ENCODE measurements at regions not wholly inside any gene's neighbourhood (a gene's known extent, or its start where the extent isn't known, plus 50 kb on each side); places are given as distances from the start of the nearest gene placed in this dataset.

DNA sequence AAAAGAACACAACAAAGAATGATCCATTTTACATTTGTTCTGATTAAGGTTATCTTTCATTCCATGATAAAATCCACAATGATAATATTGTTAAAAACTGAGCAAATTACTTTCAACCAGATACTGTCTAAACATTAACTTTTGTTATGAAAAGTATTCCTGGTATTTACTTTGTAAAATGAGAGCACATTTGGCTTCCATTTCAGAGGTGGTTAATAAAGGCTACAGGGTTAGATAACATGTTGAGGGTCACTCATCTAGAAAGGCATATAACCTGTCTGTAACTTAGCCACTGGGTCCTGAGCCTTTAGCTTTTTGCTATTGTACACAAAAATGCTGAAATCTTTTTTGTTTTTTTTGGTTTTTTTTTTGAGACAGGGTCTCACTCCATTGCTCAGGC, 99.3 kb downstream of the ANXA2R start:
- Mint-ChIP-seq H3K27ac (no peak overlapping the region), H3K9me3 (no peaks in the 10 kb centered on the region; the same call in 2 of the 3 replicates), H3K4me1 (peaks cover 13% of the 10 kb centered on the region; the same call in 2 of the 3 replicates), H3K4me3 (no peak overlapping the region), H3K27me3 (ENCODE audit: insufficient read depth, low read depth, poor library complexity) (peaks cover 23% of the 10 kb centered on the region), H3K36me3 (ENCODE audit: low read depth) (no peaks in the 10 kb centered on the region)
- Histone ChIP-seq H3K9me2 (ENCODE audit: insufficient read depth) (no peaks in the 10 kb centered on the region), H3F3A (replicated peaks; ENCODE audit: low read depth) (no peaks in the 10 kb centered on the region), H3K79me2 (replicated peaks; ENCODE audit: insufficient read depth) (no peaks in the 10 kb centered on the region), H2AFZ (no peak overlapping the region), H3K4me3 (no peak overlapping the region), H3K27me3 (ENCODE audit: insufficient read depth) (peaks cover 35% of the 10 kb centered on the region), H3K4me1 (ENCODE audit: insufficient read depth) (no peaks in the 10 kb centered on the region; the same call in 1 of the 2 replicates), H3K27ac (ENCODE audit: low read depth) (no peak overlapping the region), H3K4me2 (no peak overlapping the region), H4K20me1 (replicated peaks; ENCODE audit: insufficient read depth) (0 out of 2 replicates have a peak, but pooled peaks cover 3% of the 10 kb centered on the region), H3K36me3 (ENCODE audit: insufficient read depth) (no peaks in the 10 kb centered on the region)
- ATAC-seq (no peak), DNase-seq (ENCODE audit: low spot score) (no peak)
- TF ChIP-seq EZH2phosphoT487 (IDR thresholded peaks at IDR 0.05; ENCODE audit: unreplicated experiment) (no peak), CREB1 (CRISPR knock-in tag; IDR thresholded peaks at IDR 0.05; ENCODE audit: low read depth) (no peak), STAT1 (IDR thresholded peaks at IDR 0.05; ENCODE audit: unreplicated experiment) (no peak), ZNF114 (CRISPR knock-in tag; IDR thresholded peaks at IDR 0.05) (no peak), POLR2AphosphoS5 (IDR thresholded peaks at IDR 0.05; ENCODE audit: low read depth) (no peak), NANOG (IDR thresholded peaks at IDR 0.05; ENCODE audit: borderline replicate concordance) (no peak), ZNF331 (CRISPR knock-in tag; IDR thresholded peaks at IDR 0.05; ENCODE audit: low read depth) (no peak), EZH2 (IDR thresholded peaks at IDR 0.05; ENCODE audit: low read depth, unreplicated experiment) (no peak), JUNB (IDR thresholded peaks at IDR 0.05; ENCODE audit: unreplicated experiment) (no peak)
- TF ChIP-seq, protein P1, sequence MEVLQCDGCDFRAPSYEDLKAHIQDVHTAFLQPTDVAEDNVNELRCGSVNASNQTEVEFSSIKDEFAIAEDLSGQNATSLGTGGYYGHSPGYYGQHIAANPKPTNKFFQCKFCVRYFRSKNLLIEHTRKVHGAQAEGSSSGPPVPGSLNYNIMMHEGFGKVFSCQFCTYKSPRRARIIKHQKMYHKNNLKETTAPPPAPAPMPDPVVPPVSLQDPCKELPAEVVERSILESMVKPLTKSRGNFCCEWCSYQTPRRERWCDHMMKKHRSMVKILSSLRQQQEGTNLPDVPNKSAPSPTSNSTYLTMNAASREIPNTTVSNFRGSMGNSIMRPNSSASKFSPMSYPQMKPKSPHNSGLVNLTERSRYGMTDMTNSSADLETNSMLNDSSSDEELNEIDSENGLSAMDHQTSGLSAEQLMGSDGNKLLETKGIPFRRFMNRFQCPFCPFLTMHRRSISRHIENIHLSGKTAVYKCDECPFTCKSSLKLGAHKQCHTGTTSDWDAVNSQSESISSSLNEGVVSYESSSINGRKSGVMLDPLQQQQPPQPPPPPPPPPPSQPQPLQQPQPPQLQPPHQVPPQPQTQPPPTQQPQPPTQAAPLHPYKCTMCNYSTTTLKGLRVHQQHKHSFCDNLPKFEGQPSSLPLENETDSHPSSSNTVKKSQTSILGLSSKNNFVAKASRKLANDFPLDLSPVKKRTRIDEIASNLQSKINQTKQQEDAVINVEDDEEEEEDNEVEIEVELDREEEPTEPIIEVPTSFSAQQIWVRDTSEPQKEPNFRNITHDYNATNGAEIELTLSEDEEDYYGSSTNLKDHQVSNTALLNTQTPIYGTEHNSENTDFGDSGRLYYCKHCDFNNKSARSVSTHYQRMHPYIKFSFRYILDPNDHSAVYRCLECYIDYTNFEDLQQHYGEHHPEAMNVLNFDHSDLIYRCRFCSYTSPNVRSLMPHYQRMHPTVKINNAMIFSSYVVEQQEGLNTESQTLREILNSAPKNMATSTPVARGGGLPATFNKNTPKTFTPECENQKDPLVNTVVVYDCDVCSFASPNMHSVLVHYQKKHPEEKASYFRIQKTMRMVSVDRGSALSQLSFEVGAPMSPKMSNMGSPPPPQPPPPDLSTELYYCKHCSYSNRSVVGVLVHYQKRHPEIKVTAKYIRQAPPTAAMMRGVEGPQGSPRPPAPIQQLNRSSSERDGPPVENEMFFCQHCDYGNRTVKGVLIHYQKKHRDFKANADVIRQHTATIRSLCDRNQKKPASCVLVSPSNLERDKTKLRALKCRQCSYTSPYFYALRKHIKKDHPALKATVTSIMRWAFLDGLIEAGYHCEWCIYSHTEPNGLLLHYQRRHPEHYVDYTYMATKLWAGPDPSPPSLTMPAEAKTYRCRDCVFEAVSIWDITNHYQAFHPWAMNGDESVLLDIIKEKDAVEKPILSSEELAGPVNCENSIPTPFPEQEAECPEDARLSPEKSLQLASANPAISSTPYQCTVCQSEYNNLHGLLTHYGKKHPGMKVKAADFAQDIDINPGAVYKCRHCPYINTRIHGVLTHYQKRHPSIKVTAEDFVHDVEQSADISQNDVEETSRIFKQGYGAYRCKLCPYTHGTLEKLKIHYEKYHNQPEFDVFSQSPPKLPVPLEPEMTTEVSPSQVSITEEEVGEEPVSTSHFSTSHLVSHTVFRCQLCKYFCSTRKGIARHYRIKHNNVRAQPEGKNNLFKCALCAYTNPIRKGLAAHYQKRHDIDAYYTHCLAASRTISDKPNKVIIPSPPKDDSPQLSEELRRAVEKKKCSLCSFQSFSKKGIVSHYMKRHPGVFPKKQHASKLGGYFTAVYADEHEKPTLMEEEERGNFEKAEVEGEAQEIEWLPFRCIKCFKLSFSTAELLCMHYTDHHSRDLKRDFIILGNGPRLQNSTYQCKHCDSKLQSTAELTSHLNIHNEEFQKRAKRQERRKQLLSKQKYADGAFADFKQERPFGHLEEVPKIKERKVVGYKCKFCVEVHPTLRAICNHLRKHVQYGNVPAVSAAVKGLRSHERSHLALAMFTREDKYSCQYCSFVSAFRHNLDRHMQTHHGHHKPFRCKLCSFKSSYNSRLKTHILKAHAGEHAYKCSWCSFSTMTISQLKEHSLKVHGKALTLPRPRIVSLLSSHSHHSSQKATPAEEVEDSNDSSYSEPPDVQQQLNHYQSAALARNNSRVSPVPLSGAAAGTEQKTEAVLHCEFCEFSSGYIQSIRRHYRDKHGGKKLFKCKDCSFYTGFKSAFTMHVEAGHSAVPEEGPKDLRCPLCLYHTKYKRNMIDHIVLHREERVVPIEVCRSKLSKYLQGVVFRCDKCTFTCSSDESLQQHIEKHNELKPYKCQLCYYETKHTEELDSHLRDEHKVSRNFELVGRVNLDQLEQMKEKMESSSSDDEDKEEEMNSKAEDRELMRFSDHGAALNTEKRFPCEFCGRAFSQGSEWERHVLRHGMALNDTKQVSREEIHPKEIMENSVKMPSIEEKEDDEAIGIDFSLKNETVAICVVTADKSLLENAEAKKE (CRISPR knock-in tag; IDR thresholded peaks at IDR 0.05): no peak
- TF ChIP-seq, protein P2, sequence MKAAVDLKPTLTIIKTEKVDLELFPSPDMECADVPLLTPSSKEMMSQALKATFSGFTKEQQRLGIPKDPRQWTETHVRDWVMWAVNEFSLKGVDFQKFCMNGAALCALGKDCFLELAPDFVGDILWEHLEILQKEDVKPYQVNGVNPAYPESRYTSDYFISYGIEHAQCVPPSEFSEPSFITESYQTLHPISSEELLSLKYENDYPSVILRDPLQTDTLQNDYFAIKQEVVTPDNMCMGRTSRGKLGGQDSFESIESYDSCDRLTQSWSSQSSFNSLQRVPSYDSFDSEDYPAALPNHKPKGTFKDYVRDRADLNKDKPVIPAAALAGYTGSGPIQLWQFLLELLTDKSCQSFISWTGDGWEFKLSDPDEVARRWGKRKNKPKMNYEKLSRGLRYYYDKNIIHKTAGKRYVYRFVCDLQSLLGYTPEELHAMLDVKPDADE (IDR thresholded peaks at IDR 0.05): no peak
- TF ChIP-seq, protein P3, sequence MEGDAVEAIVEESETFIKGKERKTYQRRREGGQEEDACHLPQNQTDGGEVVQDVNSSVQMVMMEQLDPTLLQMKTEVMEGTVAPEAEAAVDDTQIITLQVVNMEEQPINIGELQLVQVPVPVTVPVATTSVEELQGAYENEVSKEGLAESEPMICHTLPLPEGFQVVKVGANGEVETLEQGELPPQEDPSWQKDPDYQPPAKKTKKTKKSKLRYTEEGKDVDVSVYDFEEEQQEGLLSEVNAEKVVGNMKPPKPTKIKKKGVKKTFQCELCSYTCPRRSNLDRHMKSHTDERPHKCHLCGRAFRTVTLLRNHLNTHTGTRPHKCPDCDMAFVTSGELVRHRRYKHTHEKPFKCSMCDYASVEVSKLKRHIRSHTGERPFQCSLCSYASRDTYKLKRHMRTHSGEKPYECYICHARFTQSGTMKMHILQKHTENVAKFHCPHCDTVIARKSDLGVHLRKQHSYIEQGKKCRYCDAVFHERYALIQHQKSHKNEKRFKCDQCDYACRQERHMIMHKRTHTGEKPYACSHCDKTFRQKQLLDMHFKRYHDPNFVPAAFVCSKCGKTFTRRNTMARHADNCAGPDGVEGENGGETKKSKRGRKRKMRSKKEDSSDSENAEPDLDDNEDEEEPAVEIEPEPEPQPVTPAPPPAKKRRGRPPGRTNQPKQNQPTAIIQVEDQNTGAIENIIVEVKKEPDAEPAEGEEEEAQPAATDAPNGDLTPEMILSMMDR (conservative IDR thresholded peaks at IDR 0.05; ENCODE audit: low read depth in 2 of 2): no peak
- TF ChIP-seq, protein P4, sequence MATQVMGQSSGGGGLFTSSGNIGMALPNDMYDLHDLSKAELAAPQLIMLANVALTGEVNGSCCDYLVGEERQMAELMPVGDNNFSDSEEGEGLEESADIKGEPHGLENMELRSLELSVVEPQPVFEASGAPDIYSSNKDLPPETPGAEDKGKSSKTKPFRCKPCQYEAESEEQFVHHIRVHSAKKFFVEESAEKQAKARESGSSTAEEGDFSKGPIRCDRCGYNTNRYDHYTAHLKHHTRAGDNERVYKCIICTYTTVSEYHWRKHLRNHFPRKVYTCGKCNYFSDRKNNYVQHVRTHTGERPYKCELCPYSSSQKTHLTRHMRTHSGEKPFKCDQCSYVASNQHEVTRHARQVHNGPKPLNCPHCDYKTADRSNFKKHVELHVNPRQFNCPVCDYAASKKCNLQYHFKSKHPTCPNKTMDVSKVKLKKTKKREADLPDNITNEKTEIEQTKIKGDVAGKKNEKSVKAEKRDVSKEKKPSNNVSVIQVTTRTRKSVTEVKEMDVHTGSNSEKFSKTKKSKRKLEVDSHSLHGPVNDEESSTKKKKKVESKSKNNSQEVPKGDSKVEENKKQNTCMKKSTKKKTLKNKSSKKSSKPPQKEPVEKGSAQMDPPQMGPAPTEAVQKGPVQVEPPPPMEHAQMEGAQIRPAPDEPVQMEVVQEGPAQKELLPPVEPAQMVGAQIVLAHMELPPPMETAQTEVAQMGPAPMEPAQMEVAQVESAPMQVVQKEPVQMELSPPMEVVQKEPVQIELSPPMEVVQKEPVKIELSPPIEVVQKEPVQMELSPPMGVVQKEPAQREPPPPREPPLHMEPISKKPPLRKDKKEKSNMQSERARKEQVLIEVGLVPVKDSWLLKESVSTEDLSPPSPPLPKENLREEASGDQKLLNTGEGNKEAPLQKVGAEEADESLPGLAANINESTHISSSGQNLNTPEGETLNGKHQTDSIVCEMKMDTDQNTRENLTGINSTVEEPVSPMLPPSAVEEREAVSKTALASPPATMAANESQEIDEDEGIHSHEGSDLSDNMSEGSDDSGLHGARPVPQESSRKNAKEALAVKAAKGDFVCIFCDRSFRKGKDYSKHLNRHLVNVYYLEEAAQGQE (IDR thresholded peaks at IDR 0.05; ENCODE audit: unreplicated experiment): no peak

Measured in GM23338 (cell line).